T-helper 2 cell treated with Interferon-gamma antibody and Interleukin-4, amounts not matched to agents 5 μg/mL and 100 μg/mL, for 36 hours (primary cell): ENCODE measurements at regions not wholly inside any gene's neighbourhood (a gene's known extent, or its start where the extent isn't known, plus 50 kb on each side); places are given as distances from the start of the nearest gene placed in this dataset.

Experiments
- DNase-seq: peaks from one replicate; pipeline ENCODE4 v3.0.0; 2021; ENCODE audit warnings: low spot score
- H3K27ac Mint-ChIP-seq: one replicate; pipeline ENCODE4 v1.8.0; 2021; ENCODE audit warnings: mild to moderate bottlenecking, mixed read lengths
- H3K27me3 Mint-ChIP-seq: one replicate; pipeline ENCODE4 v1.8.0; 2021; ENCODE audit warnings: low read depth, mixed read lengths
- H3K36me3 Mint-ChIP-seq: one replicate; pipeline ENCODE4 v1.8.0; 2021; ENCODE audit warnings: low read depth, mixed read lengths
- H3K4me1 Mint-ChIP-seq: one replicate; pipeline ENCODE4 v1.8.0; 2021; ENCODE audit warnings: low read depth, mixed read lengths
- H3K4me3 Mint-ChIP-seq: one replicate; pipeline ENCODE4 v1.8.0; 2022; ENCODE audit warnings: mild to moderate bottlenecking, moderate library complexity, mixed read lengths
- H3K9me3 Mint-ChIP-seq: one replicate; pipeline ENCODE4 v1.8.0; 2021; ENCODE audit warnings: mixed read lengths

DNA sequence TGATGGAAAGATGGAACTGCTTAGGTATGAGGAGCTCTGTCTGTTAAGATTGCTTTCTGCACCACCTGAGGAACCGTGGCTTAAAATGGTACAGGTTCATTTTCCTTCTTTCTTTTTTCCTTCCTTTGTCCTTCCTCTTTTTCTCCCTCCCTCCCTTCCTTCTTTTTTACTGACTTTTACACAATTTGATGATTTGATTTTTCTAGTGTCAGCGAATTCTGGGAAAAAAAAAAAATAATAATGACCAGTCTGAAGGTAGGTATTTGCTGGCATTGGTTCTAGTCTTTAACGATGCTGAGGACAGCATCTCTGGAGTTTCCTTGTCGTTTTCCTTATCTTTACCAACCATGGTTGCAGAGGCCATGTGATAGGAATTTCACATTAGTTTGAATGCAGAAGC lies 613.5 kb downstream of the EDEM1 start:
- Mint-ChIP-seq H3K36me3 (no peaks in the 10 kb centered on the region), H3K4me1 (no peaks in the 10 kb centered on the region), H3K27me3 (no peaks in the 10 kb centered on the region), H3K27ac (no peak overlapping the region), H3K9me3 (no peaks in the 10 kb centered on the region), H3K4me3 (no peak overlapping the region)
- DNase-seq = no peak

DNA sequence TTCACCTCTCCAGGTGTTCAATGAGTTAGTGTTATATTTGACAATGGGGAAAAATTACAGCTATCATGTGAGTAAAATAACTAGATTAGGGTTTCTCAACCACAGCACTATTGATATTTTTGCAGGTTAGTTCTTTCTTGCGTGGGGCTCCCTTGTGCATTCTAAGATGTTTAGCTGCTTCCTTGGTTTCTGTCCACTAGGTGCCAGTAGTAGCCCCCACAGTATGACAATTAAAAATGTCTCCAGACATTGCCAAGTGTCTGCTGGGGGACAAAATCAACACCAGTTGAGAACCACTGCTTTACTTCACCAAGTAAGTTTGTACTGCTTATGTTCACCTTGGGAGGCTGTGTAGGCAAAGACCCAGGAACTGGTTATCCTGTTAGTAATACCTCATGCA lies 618.7 kb downstream of the EDEM1 start:
- no peak overlapping the region for H3K4me3 Mint-ChIP-seq
- no peak for DNase-seq
- H3K27me3 Mint-ChIP-seq = no peaks in the 10 kb centered on the region
- no peaks in the 10 kb centered on the region for H3K4me1 Mint-ChIP-seq
- H3K27ac Mint-ChIP-seq = no peak overlapping the region
- H3K36me3 Mint-ChIP-seq = no peaks in the 10 kb centered on the region
- H3K9me3 Mint-ChIP-seq = no peaks in the 10 kb centered on the region

DNA sequence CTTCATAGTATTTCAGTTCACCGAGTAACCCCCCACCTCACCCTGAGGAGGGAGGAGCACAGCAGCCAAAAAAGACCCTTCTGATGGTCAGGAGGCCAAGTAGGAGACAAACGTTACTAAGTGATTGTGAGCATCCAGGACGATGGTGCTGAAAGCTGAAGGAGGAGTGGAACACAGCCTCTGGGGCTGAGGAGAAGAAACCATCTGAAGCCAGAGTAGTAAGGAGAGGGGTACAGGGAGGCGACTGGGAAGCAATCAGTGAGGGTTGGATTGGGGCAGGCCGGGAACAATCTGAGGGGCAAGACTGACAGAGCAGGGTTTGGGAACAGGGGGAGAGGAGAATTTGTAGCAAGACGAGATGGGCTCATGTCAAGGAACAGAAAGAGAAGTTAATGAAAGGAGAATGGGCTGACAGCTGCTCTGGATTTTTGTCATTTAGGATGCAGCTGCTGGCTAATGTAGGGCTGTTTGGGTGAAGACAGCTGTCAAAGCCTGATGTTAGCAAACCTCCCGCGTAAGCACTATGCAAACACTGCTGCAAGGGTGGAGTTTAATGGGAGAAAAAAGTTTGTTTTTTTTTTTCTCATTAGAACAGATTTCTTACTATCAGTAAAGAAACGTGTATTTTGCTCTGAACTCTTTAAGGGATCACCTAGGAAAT lies 622.2 kb downstream of the EDEM1 start:
- no peaks in the 10 kb centered on the region for H3K27me3 Mint-ChIP-seq
- H3K4me3 Mint-ChIP-seq = no peak overlapping the region
- H3K9me3 Mint-ChIP-seq = no peaks in the 10 kb centered on the region
- no peaks in the 10 kb centered on the region for H3K4me1 Mint-ChIP-seq
- no peak overlapping the region for H3K27ac Mint-ChIP-seq
- no peak for DNase-seq
- H3K36me3 Mint-ChIP-seq = no peaks in the 10 kb centered on the region

DNA sequence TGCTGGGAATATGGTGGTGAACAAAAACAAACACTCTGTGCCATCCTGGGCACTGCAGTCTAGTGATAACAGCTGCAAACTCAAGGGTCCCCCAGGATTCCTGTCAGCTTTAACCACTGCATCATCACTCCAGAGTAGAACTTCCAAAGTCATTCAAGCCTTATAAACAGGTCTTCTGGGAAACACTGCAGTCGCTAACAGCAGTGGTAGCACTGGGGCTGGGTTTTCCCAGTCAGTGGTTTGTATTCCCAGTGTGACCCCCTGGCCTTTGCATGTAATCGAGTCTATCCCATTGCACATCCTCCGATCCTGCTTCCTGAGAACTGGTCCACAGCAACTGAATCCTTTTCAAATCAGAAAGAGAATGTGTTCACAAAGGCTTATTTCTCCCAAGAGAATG lies 623.5 kb downstream of the EDEM1 start:
- Mint-ChIP-seq H3K36me3 (no peaks in the 10 kb centered on the region), H3K27me3 (no peaks in the 10 kb centered on the region), H3K4me1 (no peaks in the 10 kb centered on the region), H3K9me3 (no peaks in the 10 kb centered on the region), H3K4me3 (no peak overlapping the region), H3K27ac (no peak overlapping the region)
- DNase-seq = no peak

DNA sequence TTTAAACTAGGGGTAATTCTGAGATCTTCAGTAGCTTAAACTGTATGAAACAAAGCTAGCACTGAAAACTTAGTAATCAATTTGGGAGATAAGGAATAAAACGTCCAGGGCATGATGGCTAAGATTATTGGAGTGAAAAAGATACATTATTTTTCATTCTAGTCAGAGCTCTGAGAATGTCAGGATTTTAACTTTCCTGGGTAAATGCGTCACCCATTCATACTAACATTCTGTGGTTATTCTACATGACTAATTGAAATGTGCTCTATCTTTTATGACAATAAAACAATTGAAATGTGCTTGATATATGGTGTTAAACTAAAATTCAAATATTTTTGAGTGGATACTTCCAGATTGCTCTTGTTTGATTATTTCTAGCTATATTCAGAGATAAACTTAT lies 626.0 kb downstream of the EDEM1 start:
- H3K36me3 Mint-ChIP-seq = no peaks in the 10 kb centered on the region
- no peak overlapping the region for H3K27ac Mint-ChIP-seq
- DNase-seq = no peak
- no peaks in the 10 kb centered on the region for H3K9me3 Mint-ChIP-seq
- no peaks in the 10 kb centered on the region for H3K4me1 Mint-ChIP-seq
- no peak overlapping the region for H3K4me3 Mint-ChIP-seq
- no peaks in the 10 kb centered on the region for H3K27me3 Mint-ChIP-seq

DNA sequence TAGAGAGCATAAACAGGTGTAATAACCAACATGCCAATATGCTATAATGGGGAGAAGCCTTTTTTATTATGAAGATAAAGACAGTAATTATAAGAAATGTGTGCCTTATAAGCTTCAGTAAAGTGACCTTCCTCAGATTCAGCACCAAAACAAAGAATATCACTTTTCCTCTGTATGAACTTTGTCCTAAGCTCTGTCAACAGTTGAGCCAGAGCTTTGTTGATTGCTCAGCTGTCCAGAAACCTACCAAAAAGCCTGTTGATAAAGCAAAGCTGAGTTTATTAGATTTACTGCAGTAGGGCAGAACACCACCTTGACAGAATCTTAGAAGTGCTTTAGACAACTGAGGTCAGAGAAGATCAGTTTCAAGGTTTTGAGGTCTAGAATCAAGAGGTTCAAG lies 635.3 kb downstream of the EDEM1 start:
- H3K4me3 Mint-ChIP-seq = no peak overlapping the region

DNA sequence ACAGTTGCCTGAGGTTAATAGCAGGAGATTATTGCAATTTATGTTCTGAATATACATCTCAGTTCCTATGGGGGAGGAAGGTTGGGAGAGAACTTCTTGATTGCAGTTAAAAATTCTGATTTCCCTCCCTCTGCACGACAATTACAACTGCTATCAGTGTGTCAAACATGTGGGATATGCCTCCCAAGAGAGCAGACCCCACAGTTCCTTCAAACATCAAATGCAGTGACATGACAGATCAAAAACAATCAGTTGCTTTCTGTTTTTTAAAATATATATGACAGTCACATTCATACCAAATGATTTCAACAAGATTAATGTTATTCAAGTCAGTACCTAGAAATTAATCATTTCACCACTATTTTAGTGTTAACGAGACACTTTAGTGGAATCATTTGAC lies 639.0 kb downstream of the EDEM1 start:
- H3K4me1 Mint-ChIP-seq = no peaks in the 10 kb centered on the region
- H3K9me3 Mint-ChIP-seq = peaks cover 14% of the 10 kb centered on the region
- H3K4me3 Mint-ChIP-seq = no peak overlapping the region
- DNase-seq = no peak
- H3K27ac Mint-ChIP-seq = no peak overlapping the region
- no peaks in the 10 kb centered on the region for H3K27me3 Mint-ChIP-seq
- no peaks in the 10 kb centered on the region for H3K36me3 Mint-ChIP-seq

More for the DNA sequence above, 635.3 kb downstream of the EDEM1 start:
- Mint-ChIP-seq H3K36me3 (no peaks in the 10 kb centered on the region), H3K27me3 (no peaks in the 10 kb centered on the region), H3K4me1 (no peaks in the 10 kb centered on the region), H3K9me3 (peaks cover 6% of the 10 kb centered on the region), H3K27ac (no peak overlapping the region)
- no peak for DNase-seq

DNA sequence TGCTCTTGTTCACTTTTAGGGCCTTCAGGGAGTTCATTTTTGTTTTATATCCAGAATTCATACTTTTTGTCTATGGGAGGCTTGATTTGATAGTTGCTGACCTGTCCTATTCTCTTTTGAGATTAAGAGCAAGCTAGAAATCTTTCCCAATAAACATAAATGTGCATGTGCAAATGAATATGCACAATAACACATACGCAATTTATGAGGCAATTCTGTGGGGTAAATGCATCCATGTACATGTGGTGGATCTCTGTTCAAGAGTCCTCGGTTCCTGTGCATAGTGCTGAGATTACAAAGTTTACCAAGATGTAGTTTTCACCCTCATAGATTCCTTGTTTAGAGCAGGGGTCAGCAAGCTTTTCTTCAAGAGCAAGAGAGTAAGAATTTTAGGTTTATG lies 640.7 kb downstream of the EDEM1 start:
- Mint-ChIP-seq H3K36me3 (no peaks in the 10 kb centered on the region), H3K27ac (no peak overlapping the region), H3K9me3 (peaks cover 14% of the 10 kb centered on the region), H3K4me1 (no peaks in the 10 kb centered on the region), H3K27me3 (no peaks in the 10 kb centered on the region), H3K4me3 (no peak overlapping the region)
- no peak for DNase-seq

DNA sequence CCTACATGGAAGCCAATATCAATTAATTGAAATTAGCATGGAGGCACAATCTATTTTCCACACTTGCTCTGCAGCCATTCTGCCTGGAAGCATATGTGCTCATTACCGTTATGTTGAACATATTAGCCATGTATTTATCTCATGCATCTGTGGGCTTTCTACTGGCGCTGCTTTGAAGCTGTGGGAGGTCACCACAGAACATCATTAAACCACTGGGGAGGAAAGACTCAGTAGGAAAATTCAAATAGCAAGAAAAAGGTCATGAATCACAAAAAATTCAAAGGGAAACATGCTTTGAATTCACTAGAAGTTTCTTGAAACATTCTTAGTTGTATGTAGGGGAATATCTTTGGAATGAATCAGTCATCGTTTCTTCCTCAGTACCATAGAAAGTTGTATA lies 652.5 kb downstream of the EDEM1 start:
- Mint-ChIP-seq H3K4me1 (no peaks in the 10 kb centered on the region), H3K9me3 (peaks cover 11% of the 10 kb centered on the region), H3K27ac (no peak overlapping the region), H3K27me3 (no peaks in the 10 kb centered on the region), H3K4me3 (no peak overlapping the region), H3K36me3 (no peaks in the 10 kb centered on the region)
- DNase-seq = no peak

DNA sequence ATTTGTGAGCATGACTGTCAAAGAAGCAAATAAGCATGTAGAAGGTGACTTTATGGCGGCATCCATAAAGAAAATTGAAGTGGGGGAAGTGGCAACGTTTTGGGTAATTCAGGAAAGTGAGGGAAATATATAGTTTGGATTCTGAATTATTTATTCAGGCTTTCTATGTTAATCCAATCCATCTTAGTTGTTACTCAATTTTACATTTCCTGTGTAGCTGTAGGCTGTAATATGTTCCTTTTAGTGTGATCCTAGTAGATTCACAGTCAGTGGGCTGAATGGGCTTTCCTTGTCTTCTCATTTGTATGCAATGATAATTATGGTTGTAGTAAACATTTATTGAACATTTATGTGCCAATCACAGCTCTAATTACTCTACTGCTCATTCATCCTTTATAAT lies 654.1 kb downstream of the EDEM1 start:
- Mint-ChIP-seq H3K36me3 (no peaks in the 10 kb centered on the region), H3K27ac (no peak overlapping the region), H3K27me3 (no peaks in the 10 kb centered on the region), H3K4me1 (no peaks in the 10 kb centered on the region), H3K9me3 (no peaks in the 10 kb centered on the region), H3K4me3 (no peak overlapping the region)
- no peak for DNase-seq

DNA sequence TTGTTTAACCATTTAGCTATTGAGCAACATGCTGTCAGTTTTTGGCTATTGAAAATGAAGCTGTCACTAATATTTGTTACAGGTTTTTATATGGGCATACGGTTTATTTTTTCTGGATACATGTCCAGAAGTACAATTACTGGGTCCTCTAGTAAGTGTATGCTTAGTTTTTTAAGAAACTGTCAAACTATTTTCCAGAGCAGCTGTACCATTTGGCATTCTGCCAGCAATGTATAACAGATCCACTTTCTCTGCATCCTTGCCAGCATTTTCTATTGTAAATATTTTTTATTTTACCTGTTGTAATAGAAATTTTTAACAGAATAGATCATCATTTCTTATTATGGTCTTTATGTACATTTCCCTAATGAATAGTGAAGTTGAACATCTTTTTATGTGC lies 658.8 kb downstream of the EDEM1 start:
- Mint-ChIP-seq H3K27me3 (no peaks in the 10 kb centered on the region), H3K4me3 (no peak overlapping the region)

DNA sequence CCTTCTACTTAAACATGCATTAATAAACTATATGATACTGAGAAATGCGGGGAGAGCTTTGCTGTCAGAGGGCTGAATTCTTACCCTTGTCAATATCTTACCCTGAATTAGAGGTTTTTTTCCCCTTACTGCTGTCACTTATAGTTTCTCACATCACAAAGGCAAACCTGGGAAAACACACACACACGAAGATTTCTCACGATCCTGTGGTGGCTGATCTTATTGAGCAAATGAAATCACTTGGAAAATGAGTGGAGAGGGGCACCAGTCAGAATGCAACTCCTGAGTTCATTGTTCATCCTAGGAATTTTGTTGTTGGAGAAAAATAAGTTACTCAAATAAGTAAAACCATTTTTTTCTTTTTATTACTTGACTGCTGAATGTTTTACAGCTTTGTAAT lies 673.6 kb downstream of the EDEM1 start:
- Mint-ChIP-seq H3K27ac (no peak overlapping the region), H3K4me3 (no peak overlapping the region), H3K9me3 (peaks cover 3% of the 10 kb centered on the region), H3K36me3 (no peaks in the 10 kb centered on the region), H3K4me1 (no peaks in the 10 kb centered on the region), H3K27me3 (no peaks in the 10 kb centered on the region)
- DNase-seq = no peak

More for the DNA sequence above, 658.8 kb downstream of the EDEM1 start:
- H3K9me3 Mint-ChIP-seq = no peaks in the 10 kb centered on the region
- no peak overlapping the region for H3K27ac Mint-ChIP-seq
- no peaks in the 10 kb centered on the region for H3K36me3 Mint-ChIP-seq
- H3K4me1 Mint-ChIP-seq = no peaks in the 10 kb centered on the region
- DNase-seq = no peak

DNA sequence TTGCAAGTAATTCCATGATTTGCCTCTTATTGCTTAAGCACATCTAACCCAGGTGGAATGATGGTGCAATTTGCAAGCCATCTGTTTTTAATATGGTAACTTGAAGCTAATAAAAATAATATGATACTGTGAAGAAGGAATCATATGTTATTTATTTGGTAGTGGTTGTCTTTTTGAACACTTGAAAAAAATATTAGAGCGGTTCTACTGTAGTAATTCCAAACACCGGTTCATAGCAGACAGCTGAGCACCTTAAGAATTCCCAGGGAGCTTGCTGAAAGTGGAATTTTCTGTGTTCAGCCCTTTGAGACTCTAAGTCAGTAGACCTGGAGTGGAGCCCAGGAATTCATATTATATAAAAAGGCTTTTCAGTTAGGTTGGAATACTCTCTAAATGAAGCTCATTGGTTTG lies 687.4 kb downstream of the EDEM1 start:
- H3K4me3 Mint-ChIP-seq = no peak overlapping the region
- H3K27ac Mint-ChIP-seq = no peak overlapping the region
- H3K36me3 Mint-ChIP-seq = no peaks in the 10 kb centered on the region
- H3K4me1 Mint-ChIP-seq = no peaks in the 10 kb centered on the region
- H3K27me3 Mint-ChIP-seq = no peaks in the 10 kb centered on the region
- H3K9me3 Mint-ChIP-seq = no peaks in the 10 kb centered on the region
- DNase-seq = no peak

DNA sequence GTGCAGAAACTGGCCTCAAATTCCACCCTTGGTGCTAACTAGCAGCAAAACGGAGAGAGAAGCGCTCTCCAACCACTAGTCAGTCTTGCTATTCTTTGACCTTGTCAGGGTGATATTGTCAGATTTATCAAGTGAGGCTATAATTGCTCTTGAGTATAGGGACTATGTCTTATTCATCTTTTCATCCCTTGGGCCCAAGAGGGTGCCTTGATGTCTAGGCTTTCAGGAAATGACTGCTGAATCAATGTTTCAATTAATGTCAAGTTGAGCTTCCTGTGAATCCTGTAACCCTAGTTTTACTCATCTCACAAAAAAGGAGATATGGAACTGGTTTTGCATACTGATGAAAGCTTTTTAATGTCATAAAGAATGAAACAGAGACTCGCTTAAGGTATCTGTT lies 701.3 kb downstream of the EDEM1 start:
- H3K4me1 Mint-ChIP-seq = no peaks in the 10 kb centered on the region
- H3K4me3 Mint-ChIP-seq = no peak overlapping the region
- H3K27me3 Mint-ChIP-seq = no peaks in the 10 kb centered on the region
- DNase-seq = no peak
- H3K27ac Mint-ChIP-seq = no peak overlapping the region
- no peaks in the 10 kb centered on the region for H3K9me3 Mint-ChIP-seq
- H3K36me3 Mint-ChIP-seq = no peaks in the 10 kb centered on the region

DNA sequence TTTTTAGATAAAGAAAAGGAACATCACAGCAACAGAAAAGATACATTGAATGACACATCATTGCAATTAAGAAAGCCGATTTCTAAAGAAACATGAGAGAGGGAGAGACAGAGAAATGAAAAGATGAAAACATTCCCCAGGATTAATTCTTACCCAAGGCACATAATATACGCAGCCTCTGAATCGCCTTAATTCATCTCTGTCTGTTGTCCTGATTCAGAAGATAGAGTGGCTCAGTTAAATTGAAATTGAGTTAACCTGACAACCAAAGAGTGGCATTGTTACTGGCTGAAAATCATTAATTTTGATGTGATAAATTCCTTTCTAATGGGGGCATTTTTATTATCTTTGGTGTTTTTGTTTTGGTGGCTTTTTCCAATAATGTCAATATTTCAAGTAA lies 701.9 kb downstream of the EDEM1 start:
- Mint-ChIP-seq H3K4me1 (no peaks in the 10 kb centered on the region), H3K27me3 (no peaks in the 10 kb centered on the region), H3K27ac (no peak overlapping the region), H3K9me3 (peaks cover under 1% of the 10 kb centered on the region), H3K4me3 (no peak overlapping the region), H3K36me3 (no peaks in the 10 kb centered on the region)
- no peak for DNase-seq
